D721Med (cell line): ENCODE measurements at regions not wholly inside any gene's neighbourhood (a gene's known extent, or its start where the extent isn't known, plus 50 kb on each side); places are given as distances from the start of the nearest gene placed in this dataset.

Experiments used
- DNase-seq: peaks from one replicate; pipeline ENCODE4 v3.0.0; 2011; ENCODE audit warnings: low spot score; ENCODE audit not compliant: insufficient read length
- FAIRE-seq: peaks from 2 replicates; lab custom pipeline; 2011; peaks lifted over from hg19 to GRCh38; lab: Jason Lieb, UNC
- CTCF ChIP-seq: IDR thresholded peaks from 2 replicates; pipeline ENCODE4 v1.5.1; 2012; ENCODE audit warnings: mild to moderate bottlenecking, control low read depth; ENCODE audit not compliant: insufficient read depth; ENCODE audit errors: missing control alignments

- peak; percentile 35 for DNase-seq
- TF ChIP-seq CTCF, result no peak
- no peak for FAIRE-seq
These were observed 58.9 kb upstream of the EPCAM start for GRCh38 chr2:47309952-47310800.

GRCh38 chr2:47309472-47309951, 59.6 kb upstream of the EPCAM start:
- FAIRE-seq, result no peak
- no peak for TF ChIP-seq CTCF
- DNase-seq, result no peak

- no peak for FAIRE-seq
- DNase-seq, result no peak
- TF ChIP-seq CTCF, result no peak
These were observed 62.0 kb upstream of the EPCAM start for GRCh38 chr2:47307066-47307465.

GRCh38 chr2:47304654-47305053, 64.5 kb upstream of the EPCAM start:
- no peak for TF ChIP-seq CTCF
- DNase-seq (no peak), FAIRE-seq (no peak)

GRCh38 chr2:47303341-47304148, 65.6 kb upstream of the EPCAM start:
- DNase-seq (no peak), FAIRE-seq (no peak)
- TF ChIP-seq CTCF, result no peak

GRCh38 chr2:47302308-47302707, 66.8 kb upstream of the EPCAM start:
- DNase-seq (no peak), FAIRE-seq (no peak)
- no peak for TF ChIP-seq CTCF
